Suppressor macrophage treated with lipopolysaccharide for 4 hours (primary cell): ENCODE measurements at regions not wholly inside any gene's neighbourhood (a gene's known extent, or its start where the extent isn't known, plus 50 kb on each side); places are given as distances from the start of the nearest gene placed in this dataset.
A peak's percentile ranks its signal among the peaks of the same experiment; 100 is the strongest.

ENCODE experiments used
- DNase-seq: peaks from one replicate; pipeline ENCODE4 v3.0.0-alpha.2; 2020

DNA sequence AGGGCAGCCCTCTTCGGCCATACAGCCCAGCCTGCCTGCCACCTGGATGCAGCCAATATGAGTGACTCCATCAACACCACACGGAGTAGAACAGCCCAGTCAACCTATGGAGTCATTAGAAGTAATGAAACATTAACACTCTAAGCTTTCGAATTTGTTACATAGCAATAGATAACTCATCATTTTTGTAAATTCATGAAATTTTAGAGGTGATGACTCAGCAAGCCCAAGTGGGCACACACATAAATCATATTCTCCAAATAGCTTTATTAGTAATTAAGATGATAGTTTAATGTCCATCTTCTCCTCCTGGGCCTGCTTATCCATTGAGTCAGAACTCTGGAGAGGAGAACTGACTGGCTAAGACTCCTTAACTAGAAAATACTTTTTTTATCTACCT lies 335.0 kb upstream of the KCNH8 start:
- DNase-seq, result no peak

DNA sequence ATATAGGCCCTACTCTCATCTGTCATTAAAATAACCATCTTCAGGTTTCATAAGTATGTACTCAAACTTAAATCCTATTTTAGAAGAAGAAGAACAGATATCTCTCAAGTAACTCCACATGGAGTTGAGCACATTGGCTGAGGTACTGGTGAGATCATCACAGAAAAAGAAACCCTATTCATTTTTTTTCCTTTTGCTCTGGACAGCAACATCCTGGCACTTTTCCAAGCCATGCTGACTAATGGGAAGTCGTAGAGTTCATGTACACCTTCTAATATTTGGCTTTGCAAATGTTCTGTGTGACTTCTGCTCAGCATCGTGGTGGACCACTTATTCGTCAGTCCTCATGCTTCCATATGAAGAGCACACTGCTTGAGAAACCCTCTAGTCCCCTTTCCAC lies 336.0 kb upstream of the KCNH8 start:
- DNase-seq, result peak; percentile 27

DNA sequence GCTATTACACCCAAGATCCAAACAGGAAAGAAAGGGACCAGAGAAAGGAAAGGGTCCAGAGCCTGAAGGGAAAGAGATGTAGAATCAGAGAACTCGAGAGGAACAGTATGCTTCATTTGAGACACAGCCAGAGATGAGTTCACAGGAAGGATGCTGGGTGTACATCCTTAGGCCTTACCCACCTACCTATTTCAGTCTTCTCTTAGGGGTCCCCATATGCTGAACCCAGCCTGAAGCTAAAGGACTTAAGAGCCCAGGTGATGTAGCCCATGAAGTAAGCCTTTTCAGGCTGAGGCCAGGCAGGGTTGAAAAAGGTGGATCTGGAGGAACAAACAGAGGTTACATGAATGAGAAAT lies 338.0 kb upstream of the KCNH8 start:
- DNase-seq, result no peak

DNA sequence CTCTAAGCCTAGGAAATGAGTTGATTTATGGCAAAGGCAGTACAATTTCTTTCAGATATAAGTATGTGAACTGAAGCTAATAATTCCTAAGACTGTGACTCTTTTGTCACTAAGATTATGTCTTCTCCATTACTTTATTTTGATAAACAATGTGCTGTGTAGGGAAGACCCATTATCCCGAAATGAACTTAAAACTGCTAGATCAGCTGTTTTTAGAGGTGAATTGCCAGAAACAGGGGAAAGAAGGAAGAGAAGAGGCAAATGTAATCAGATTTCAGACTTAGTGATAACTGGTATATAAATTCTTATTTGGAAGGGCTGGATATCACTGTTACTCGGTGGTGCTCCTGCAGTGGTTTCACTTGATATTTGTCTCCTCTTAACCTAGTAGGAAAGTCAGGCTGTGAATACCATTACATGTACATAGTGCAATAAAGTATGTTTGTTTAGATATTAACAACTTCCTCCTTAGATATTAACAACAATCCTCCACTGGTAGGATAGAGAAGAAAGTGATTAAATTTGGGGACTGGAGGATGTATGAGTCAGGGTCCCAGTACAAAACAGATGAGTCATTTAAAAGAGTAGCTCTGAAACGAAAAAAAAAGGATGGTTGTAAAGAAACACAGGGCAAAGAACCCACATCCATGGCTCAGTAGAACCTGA lies 338.5 kb upstream of the KCNH8 start:
- DNase-seq, result no peak

DNA sequence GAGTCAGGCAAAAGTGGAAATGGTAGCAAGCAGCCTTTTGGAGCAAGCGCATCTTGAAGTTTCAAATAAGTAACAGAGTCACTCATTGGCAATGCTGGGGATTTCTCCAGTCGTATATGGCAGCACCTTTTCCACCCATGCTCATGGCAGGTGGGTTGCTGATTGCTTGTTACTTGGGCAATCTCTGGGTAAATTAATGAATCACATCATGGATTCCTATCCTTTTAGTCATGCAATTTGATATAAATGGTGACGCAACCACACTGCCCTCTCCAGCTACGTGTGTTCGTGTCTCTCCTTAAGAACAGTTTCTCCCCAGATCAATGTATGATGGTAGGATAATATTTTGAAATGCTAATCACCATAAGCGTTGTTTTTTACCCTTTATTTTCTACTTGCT lies 339.9 kb upstream of the KCNH8 start:
- DNase-seq, result no peak

DNA sequence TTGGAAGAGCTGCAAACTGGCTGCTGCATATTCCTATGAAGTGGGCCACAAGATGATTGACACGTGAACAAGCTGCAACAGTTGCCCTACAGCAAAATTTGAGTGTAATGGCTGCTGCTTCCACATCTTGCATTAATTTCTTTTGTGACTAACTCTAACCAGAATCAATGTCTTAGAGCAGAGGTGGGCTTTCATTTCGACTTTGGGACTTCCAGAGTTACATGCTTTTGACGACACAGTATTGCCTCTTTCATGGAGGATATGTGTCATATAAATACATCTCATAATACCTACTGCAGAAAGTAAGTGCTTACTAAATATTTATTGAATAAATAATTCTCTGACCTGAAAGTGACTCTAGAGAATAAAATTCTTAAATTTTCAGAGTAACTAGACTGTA lies 340.7 kb upstream of the KCNH8 start:
- no peak for DNase-seq

GRCh38 chr3:18806633-18807032 lies 341.7 kb upstream of the KCNH8 start:
- DNase-seq, result no peak

DNA sequence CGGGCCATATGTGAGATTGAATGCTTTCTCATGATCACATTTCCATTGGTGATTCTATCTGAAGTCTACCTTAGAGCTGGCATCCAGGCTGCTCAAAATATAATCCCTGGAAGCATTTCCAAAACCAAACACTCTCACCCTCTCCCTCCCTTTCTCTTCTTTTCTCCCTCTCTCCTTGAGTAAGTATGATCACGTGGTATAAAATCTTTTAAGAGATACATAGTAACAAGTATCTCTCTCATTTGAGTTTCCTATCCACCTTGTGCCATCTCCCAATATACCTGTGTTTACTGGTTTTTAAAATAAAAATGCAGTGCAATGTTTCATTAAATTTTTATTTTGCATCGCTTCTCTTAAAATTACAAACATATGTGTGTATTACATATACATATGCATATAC lies 350.9 kb upstream of the KCNH8 start:
- DNase-seq, result no peak

GRCh38 chr3:18795078-18795477 lies 353.2 kb upstream of the KCNH8 start:
- DNase-seq, result no peak

GRCh38 chr3:18791752-18792151 lies 356.6 kb upstream of the KCNH8 start:
- no peak for DNase-seq

DNA sequence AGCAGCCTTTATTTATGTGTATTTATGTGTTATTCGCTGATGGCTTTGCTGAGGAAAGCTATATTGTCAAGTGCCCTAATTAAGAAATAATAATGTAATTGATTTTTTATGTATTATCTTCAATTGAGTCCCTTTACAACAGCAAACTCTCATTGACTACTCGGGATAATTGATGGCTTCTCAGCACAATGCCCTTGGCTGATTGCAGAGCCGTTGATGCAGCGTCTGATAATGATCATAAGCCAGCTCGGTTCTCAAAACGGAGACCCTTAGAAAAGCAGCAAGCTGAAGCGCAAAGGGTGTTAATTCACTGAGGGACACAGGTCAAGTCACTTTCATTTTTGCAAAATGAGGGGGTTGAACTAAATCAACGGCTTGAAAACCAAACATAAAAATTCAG lies 357.1 kb upstream of the KCNH8 start:
- no peak for DNase-seq

DNA sequence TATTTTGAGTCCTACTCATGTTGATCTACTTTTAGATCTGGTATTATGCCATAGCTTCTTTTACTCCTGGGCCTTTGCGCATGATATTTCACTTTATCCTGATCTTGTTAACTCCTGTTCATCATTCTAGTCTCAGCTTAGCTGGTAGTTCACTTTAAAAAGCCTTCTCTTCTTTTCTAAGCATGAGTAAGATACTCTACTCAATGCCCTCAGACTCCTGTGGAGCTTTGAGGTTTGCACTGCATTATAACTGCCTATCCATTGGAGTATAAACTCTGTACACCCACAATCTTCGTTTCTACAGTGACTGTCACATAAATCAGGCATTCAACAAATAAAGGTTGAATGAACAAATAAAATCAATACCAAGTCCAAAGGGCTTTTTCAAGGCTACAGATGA lies 357.9 kb upstream of the KCNH8 start:
- DNase-seq, result no peak

DNA sequence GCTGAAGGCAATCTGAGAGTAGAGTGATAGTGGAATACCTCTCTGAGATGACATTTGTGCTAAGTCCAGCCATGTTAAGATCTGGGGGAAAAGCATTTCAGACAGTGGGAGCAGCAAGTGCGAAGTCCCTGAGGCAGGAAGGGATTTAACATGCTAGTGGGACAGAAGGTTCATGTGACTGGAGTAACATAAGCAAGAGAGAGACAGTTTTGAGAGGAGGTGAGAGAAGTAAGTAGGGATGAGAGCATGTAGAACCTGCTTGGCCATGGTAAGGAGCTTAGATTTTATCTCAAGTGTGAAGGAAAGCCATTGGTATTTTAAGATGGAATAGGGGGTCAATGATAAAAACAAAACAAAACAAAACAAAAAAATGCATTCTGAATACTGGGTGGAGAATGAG lies 358.6 kb upstream of the KCNH8 start:
- no peak for DNase-seq

DNA sequence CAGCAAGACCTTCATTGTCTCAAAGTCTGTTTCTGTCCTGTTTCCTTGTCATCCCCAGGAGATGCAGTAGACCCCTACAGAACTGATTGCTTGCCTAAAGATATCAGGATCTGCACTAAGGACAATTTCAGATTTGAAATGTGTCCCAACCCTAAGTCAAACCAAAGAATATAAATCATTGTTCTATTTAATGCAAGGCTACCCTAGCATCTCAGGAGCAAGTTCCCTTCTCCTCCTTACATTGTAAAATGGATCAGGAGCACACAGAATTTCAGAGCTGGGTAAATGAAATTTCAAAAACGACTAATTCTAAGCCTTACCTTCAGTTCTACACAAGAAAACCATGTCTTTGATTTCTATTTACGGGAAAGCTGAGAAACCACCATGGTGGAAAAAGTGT lies 360.9 kb upstream of the KCNH8 start:
- DNase-seq, result no peak

DNA sequence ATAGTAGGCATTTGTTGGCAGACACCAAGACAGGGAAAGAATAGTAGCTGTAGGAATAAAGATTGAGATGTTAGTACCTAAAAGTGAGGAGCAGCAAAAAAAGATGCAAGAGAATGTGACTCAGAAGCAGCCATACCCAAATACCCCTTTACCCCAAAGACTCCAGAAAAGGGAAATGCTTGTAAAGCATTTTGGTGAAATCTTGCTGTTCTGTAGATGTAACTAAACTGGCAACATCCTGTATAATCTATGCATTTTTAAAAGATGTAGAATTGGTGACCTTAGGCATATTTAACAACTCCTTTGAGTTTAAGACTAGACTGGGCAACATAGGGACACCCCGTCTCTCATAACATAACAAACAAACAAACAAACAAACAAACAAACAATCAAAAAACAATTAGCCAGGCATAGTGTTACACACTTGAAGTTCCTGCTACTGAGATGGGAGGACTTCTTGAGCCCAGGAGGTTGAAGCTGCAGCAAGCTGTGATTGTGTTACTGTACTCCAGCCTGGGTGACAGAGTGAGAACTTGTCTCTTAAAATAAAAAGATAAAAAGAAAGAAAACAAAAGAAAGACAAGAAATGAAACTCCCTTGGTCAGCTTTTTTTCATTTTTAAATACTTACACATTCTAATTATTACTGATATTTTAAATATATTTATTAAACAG lies 361.5 kb upstream of the KCNH8 start:
- DNase-seq, result no peak

- no peak for DNase-seq
Measured at GRCh38 chr3:18782191-18782590, 357.1 kb upstream of the SATB1 start.

- DNase-seq, result no peak
Measured at GRCh38 chr3:18780959-18781358, 355.8 kb upstream of the SATB1 start.

DNA sequence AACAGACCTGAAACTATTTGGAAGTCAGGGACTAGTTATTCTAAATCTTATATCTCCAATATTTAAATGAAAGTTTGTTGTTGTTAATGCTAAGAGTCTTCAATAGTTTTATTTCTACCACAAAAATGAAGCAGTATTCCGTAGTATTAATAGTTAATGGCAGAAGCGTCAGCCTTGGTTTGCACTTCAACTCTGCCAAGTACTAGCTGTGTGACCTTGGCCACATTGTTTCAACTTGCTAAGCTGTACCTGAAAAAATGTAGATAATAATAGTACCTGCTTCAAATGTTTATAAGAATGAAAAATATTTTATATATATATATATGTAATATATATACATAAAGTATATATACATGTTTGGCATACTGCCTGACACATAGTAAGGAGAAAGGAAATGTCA lies 354.6 kb upstream of the SATB1 start:
- DNase-seq, result no peak

DNA sequence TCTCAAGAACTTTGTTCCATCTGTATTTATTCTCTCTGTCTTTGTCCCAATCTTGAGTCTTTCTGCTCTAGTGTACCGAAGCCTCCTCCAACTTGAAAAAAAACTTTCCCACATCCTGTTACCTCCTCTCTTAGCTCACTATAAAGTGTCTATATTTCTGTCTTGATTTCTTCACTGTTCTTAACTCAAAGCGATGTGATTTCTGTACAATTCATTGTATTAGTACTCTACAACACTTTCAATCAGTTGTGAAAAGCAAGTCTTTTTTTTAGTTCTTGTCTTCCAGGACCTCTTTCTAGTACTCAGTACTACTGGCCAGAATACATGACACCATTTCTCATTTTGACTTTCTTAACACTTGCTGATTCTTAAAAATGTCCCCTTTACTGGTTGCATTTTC lies 353.5 kb upstream of the SATB1 start:
- no peak for DNase-seq

- DNase-seq, result no peak
Measured at GRCh38 chr3:18778094-18778493, 353.0 kb upstream of the SATB1 start.

GRCh38 chr3:18775501-18775900 lies 350.4 kb upstream of the SATB1 start:
- DNase-seq, result no peak

- no peak for DNase-seq
Measured at GRCh38 chr3:18774319-18775088, 349.4 kb upstream of the SATB1 start.

DNA sequence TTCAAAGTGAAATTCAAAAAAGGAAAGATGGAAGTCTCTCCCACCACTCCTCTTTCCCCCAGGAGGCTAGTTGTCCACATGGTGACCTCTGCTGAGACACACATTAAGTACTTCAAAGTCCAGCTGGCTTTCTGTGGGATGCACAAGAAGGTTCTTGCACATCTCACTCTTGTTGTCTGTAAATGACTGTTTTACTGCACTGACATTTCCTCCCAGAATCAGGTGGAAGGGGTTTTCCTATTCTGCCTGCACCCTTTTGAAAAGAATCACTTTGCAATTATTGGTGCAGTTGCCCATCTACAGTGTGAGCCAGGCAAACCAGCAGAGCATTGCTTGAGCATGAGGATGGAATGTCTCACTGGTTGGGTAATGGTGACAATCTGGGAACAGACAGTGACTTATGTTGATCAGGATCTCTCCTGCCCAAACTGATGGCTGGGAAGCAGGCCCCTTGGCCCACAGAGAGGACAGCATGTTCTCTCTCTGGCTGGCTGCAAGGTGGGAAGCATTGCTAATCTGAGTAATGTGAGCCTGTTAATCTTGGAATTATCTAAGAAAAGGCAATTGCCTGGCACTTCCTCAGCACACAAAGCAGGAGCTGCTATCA lies 347.7 kb upstream of the SATB1 start:
- no peak for DNase-seq

GRCh38 chr3:18771931-18772330 lies 346.8 kb upstream of the SATB1 start:
- no peak for DNase-seq
